Nephron progenitor cell (in vitro differentiated cells): ENCODE measurements at regions not wholly inside any gene's neighbourhood (a gene's known extent, or its start where the extent isn't known, plus 50 kb on each side); places are given as distances from the start of the nearest gene placed in this dataset.

Experiments
- DNase-seq: peaks from one replicate; pipeline ENCODE4 v3.0.0; 2021
- H3K27ac Mint-ChIP-seq: 2 replicates; pipeline ENCODE4 v1.8.0; 2021; ENCODE audit warnings: mild to moderate bottlenecking, moderate library complexity, mixed read lengths
- H3K27me3 Mint-ChIP-seq: 2 replicates; pipeline ENCODE4 v1.8.0; 2021; ENCODE audit warnings: mild to moderate bottlenecking, low read depth, mixed read lengths; ENCODE audit not compliant: poor library complexity
- H3K36me3 Mint-ChIP-seq: 2 replicates; pipeline ENCODE4 v1.8.0; 2021; ENCODE audit warnings: low read depth, mixed read lengths
- H3K4me1 Mint-ChIP-seq: 2 replicates; pipeline ENCODE4 v1.8.0; 2021; ENCODE audit warnings: mixed read lengths
- H3K4me3 Mint-ChIP-seq: 2 replicates; pipeline ENCODE4 v1.8.0; 2021; ENCODE audit warnings: mild to moderate bottlenecking, moderate library complexity, mixed read lengths
- H3K9me3 Mint-ChIP-seq: 2 replicates; pipeline ENCODE4 v1.8.0; 2021; ENCODE audit warnings: mild to moderate bottlenecking, moderate library complexity, mixed read lengths
- TF ChIP-seq, protein P1 (sequence below): fragments of 200-600 bp; sonication (generic); IDR thresholded peaks from 2 replicates; pipeline ENCODE4 v1.5.0; 2021; ENCODE audit warnings: antibody characterized with exemption

DNA sequence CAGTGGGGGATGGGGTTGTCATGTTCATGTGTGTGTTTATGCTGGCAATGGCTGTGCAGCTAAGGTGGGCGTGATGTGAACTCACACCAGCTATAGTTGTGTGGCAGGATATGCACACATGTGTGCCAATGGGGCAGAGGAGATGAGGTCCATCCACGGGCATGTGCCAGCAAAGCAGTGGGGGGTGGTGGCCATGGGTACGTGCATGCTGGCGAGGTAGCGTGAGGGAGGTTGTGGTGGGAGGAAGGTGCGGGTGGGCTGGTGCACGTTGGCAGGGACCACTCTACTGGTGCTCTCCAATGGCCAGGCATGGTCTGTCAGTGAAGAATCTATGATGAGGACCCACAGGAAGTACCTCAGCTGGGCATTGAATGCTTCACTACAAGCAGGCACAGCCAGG lies 567.5 kb upstream of the SORCS1 start:
- Mint-ChIP-seq H3K4me1 (no peaks in the 10 kb centered on the region), H3K4me3 (no peak overlapping the region), H3K9me3 (peaks cover 20% of the 10 kb centered on the region), H3K36me3 (no peaks in the 10 kb centered on the region), H3K27ac (no peak overlapping the region), H3K27me3 (no peaks in the 10 kb centered on the region)
- no peak for DNase-seq
- TF ChIP-seq, protein P1, sequence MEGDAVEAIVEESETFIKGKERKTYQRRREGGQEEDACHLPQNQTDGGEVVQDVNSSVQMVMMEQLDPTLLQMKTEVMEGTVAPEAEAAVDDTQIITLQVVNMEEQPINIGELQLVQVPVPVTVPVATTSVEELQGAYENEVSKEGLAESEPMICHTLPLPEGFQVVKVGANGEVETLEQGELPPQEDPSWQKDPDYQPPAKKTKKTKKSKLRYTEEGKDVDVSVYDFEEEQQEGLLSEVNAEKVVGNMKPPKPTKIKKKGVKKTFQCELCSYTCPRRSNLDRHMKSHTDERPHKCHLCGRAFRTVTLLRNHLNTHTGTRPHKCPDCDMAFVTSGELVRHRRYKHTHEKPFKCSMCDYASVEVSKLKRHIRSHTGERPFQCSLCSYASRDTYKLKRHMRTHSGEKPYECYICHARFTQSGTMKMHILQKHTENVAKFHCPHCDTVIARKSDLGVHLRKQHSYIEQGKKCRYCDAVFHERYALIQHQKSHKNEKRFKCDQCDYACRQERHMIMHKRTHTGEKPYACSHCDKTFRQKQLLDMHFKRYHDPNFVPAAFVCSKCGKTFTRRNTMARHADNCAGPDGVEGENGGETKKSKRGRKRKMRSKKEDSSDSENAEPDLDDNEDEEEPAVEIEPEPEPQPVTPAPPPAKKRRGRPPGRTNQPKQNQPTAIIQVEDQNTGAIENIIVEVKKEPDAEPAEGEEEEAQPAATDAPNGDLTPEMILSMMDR, result no peak

DNA sequence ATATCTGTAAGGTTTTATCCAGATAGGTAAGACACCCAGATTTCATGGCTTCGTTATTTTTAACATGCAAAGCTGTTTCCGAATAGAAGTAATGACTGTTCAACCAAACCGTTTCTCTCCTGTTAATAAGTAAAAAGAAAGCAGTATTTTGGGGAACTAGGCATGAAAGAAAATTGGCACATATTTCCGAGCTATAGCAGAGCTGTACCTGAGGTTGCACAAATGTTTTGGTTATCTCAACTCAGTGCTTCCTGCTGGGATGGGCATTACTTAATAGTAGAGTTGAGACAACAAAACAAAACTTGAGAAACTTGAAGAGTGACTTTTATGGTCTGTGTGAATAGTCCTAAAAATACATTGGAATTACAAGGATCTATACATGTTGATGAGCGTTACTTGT lies 564.3 kb upstream of the SORCS1 start:
- no peaks in the 10 kb centered on the region for H3K4me1 Mint-ChIP-seq
- peaks cover 6% of the 10 kb centered on the region for H3K9me3 Mint-ChIP-seq
- no peak for DNase-seq
- H3K36me3 Mint-ChIP-seq, result no peaks in the 10 kb centered on the region
- TF ChIP-seq, protein P1, result no peak
- H3K27me3 Mint-ChIP-seq, result no peaks in the 10 kb centered on the region
- H3K4me3 Mint-ChIP-seq, result no peak overlapping the region
- H3K27ac Mint-ChIP-seq, result no peak overlapping the region

DNA sequence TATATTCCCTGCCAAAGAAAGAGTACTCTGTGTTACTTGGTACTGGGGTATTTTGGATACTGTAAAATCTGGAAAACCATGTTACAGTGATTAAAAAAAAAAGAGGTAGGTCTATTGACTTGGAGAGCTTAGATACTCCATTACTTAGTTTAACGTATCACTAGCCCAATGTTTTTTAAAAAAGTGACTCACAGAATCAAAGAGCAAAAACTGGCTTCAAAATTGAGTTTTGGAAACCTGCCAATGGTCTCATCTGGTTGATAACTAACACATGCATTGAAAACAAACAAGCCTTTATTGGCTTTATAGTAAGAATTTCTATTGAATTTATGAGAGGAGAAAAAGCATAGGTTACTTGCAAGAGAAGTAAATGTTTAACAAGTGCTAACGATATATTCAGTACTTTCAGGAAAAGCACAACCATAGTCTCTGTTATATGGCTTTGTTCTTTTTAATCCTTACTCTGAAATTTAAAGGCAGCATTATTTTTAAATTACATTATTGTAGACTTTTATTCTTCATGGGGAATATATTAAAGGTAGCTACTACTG lies 563.3 kb upstream of the SORCS1 start:
- no peaks in the 10 kb centered on the region for H3K4me1 Mint-ChIP-seq
- H3K27me3 Mint-ChIP-seq, result no peaks in the 10 kb centered on the region
- no peaks in the 10 kb centered on the region for H3K36me3 Mint-ChIP-seq
- no peak overlapping the region for H3K27ac Mint-ChIP-seq
- DNase-seq, result no peak
- TF ChIP-seq, protein P1, result no peak
- no peak overlapping the region for H3K4me3 Mint-ChIP-seq
- H3K9me3 Mint-ChIP-seq, result no peaks in the 10 kb centered on the region

DNA sequence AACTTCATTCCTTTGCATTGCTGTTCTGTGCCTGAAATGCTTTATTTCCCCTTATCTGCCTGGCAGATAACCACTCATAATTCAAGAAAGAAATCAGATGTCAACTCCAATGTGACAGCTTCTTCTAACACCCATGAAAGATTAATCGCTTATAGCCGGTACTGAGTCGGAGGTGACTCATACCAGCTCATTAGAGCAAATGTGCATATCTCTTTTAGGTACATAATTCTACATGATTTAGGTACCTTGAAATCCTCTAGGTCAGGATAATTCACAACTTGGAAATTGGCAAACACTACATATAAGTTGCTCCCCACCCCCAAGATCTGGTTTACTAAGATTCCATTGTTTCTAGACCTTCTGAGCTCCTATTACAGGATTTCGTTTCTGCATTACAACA lies 554.4 kb upstream of the SORCS1 start:
- Mint-ChIP-seq H3K27me3 (no peaks in the 10 kb centered on the region), H3K36me3 (no peaks in the 10 kb centered on the region), H3K9me3 (no peaks in the 10 kb centered on the region), H3K27ac (no peak overlapping the region), H3K4me1 (no peaks in the 10 kb centered on the region), H3K4me3 (no peak overlapping the region)
- TF ChIP-seq, protein P1, result no peak
- DNase-seq, result no peak

DNA sequence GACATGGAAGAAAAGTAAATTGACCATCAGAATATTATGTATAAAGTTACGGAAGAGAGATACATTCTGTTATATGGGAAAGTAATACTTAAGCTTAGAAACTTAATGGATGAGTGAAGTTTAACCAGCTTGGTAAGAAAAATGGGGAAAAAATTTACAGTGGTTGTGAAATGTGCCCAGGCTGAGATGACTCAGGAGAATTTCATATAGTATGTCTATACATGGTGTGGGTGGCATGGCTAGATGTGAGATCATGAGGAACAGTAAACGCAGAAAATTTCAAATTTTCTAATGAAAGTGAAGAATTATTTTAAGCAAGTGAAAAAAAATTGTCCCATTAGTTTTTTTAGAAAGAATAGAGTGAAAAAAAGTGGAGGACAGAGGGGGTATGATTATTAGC lies 552.5 kb upstream of the SORCS1 start:
- H3K36me3 Mint-ChIP-seq, result no peaks in the 10 kb centered on the region
- H3K4me3 Mint-ChIP-seq, result no peak overlapping the region

DNA sequence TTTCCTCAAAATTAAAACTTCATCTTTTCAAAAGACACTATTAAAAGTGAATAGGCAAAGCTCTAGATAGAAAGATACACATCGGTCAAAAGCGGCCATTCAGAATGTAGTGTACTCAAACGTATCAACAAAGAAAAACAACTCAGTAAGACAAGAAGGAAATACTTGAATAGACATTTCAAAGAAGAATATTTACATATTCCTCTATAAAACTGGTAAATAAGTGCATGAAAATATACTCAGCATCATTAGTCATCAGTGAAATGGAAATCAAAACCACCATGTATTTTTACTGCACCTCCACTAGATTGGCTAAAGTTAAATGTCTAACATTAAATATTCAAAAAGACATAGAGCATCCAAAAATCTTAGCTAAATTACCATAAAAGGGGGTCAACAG lies 551.1 kb upstream of the SORCS1 start:
- H3K27me3 Mint-ChIP-seq, result no peaks in the 10 kb centered on the region
- no peaks in the 10 kb centered on the region for H3K36me3 Mint-ChIP-seq
- no peaks in the 10 kb centered on the region for H3K9me3 Mint-ChIP-seq
- TF ChIP-seq, protein P1, result no peak
- H3K27ac Mint-ChIP-seq, result no peak overlapping the region
- DNase-seq, result no peak
- no peak overlapping the region for H3K4me3 Mint-ChIP-seq
- H3K4me1 Mint-ChIP-seq, result no peaks in the 10 kb centered on the region

More for the DNA sequence above, 552.5 kb upstream of the SORCS1 start:
- DNase-seq, result no peak
- Mint-ChIP-seq H3K9me3 (no peaks in the 10 kb centered on the region), H3K4me1 (no peaks in the 10 kb centered on the region), H3K27ac (no peak overlapping the region), H3K27me3 (no peaks in the 10 kb centered on the region)
- TF ChIP-seq, protein P1, result no peak
